ENCODE measurements at regions not wholly inside any gene's neighbourhood (a gene's known extent, or its start where the extent isn't known, plus 50 kb on each side); places are given as distances from the start of the nearest gene placed in this dataset.

GRCh38 chr3:110667216-110667615 is 404.4 kb upstream of the NECTIN3 start:
- Mint-ChIP-seq H3K9me3 (peaks cover 11 to 19% (median 14%) of the 10 kb centered on the region in 3 donors), H3K4me3 (no peak overlapping the region), H3K27me3 (peaks cover 15 to 17% of the 10 kb centered on the region in 2 donors), H3K4me1 (no peaks in the 10 kb centered on the region), H3K27ac (no peak overlapping the region), H3K36me3 (no peaks in the 10 kb centered on the region)
- H3K9me3 ChIP-seq: peaks cover 3% of the 10 kb centered on the region
- H3K27ac ChIP-seq (ENCODE audit: low read length): no peak overlapping the region
- DNase-seq: no peak
- no peak overlapping the region for H3K4me3 ChIP-seq (ENCODE audit: control insufficient read depth in 1 of 2, extremely low read depth in 1 of 2, low read length in 1 of 2)
- no peaks in the 10 kb centered on the region for H3K36me3 ChIP-seq (ENCODE audit: control insufficient read depth in 2 of 2, extremely low read depth in 1 of 2, insufficient read depth in 1 of 2, low read length in 1 of 2)
- POLR2A ChIA-PET: no interaction called here
- H3K27me3 ChIP-seq (replicated peaks in 1 of 2; ENCODE audit: control insufficient read depth in 2 of 2, extremely low read depth in 1 of 2, insufficient read depth in 2 of 2, low read length in 1 of 2): peaks cover 0 to 13% of the 10 kb centered on the region in 2 experiments
- ATAC-seq (replicated peaks in 1 of 4): no peak
- H3K4me1 ChIP-seq (ENCODE audit: control insufficient read depth in 1 of 2, extremely low read depth in 1 of 2, insufficient read depth in 2 of 2, low read length in 2 of 2): no peaks in the 10 kb centered on the region
- CTCF ChIA-PET: no interaction called here
- 75% methylated on average over 2 of the region's 2 CpGs for WGBS (ENCODE audit: insufficient coverage)

DNA sequence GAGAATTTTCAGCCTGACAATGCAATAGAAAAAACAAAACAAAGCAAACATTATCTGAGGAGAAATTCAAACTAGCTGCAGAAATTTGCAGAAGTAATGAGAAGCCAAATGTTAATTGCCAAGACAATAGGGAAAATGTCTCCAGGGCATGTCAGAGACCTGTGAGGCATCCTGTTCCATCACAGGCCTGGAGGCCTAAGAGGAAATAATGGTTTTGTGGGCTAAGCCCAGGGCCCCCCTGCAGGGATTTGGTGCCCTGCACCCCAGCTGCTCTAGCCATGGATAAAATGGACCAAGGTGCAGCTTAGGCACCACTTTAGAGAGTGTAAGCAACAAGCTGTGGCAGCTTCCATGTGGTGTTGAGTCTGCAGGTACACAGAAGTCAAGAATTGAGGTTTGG is 401.2 kb upstream of the NECTIN3 start:
- no peak overlapping the region for H3K27ac Mint-ChIP-seq
- H3K4me3 ChIP-seq (ENCODE audit: control insufficient read depth in 1 of 2, extremely low read depth in 1 of 2, low read length in 1 of 2): no peak overlapping the region
- peaks cover 8 to 16% (median 15%) of the 10 kb centered on the region in 3 donors for H3K9me3 Mint-ChIP-seq
- H3K9me3 ChIP-seq: no peaks in the 10 kb centered on the region
- DNase-seq: no peak
- H3K36me3 ChIP-seq (ENCODE audit: control insufficient read depth in 2 of 2, extremely low read depth in 1 of 2, insufficient read depth in 1 of 2, low read length in 1 of 2): no peaks in the 10 kb centered on the region
- no peak overlapping the region for H3K4me3 Mint-ChIP-seq
- no peak for ATAC-seq (replicated peaks in 1 of 4)
- H3K4me1 ChIP-seq (ENCODE audit: control insufficient read depth in 1 of 2, extremely low read depth in 1 of 2, insufficient read depth in 2 of 2, low read length in 2 of 2): no peaks in the 10 kb centered on the region
- POLR2A ChIA-PET: no interaction called here
- H3K27me3 ChIP-seq (replicated peaks in 1 of 2; ENCODE audit: control insufficient read depth in 2 of 2, extremely low read depth in 1 of 2, insufficient read depth in 2 of 2, low read length in 1 of 2): peaks cover 0 to 12% of the 10 kb centered on the region in 2 experiments
- H3K4me1 Mint-ChIP-seq: no peaks in the 10 kb centered on the region
- CTCF ChIA-PET: no interaction called here
- H3K27ac ChIP-seq (ENCODE audit: low read length): no peak overlapping the region
- H3K27me3 Mint-ChIP-seq: peaks cover 10 to 16% of the 10 kb centered on the region in 2 donors
- no peaks in the 10 kb centered on the region for H3K36me3 Mint-ChIP-seq

DNA sequence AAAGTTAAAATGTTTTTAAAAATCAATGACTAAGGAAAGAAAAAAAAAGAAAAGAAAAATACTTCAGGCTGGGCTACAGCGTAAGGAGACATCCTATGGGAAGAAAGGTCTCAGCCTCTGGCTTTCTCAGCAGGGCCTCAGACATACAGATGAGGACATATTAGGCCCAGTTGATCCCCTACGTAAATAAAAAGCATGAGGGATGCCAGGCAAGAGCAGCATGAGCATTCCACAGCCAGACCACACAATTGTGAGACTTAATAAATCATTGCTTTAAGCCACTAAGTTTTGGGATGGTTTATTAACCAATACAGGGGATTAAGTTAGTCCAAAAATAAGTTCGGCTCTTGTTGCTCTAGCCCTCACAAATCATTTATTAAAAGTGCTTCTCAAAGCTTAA is 394.1 kb upstream of the NECTIN3 start:
- CTCF ChIA-PET: no interaction called here
- no CpG with 5 or more reads among the region's 3 CpGs for WGBS (ENCODE audit: insufficient coverage)

DNA sequence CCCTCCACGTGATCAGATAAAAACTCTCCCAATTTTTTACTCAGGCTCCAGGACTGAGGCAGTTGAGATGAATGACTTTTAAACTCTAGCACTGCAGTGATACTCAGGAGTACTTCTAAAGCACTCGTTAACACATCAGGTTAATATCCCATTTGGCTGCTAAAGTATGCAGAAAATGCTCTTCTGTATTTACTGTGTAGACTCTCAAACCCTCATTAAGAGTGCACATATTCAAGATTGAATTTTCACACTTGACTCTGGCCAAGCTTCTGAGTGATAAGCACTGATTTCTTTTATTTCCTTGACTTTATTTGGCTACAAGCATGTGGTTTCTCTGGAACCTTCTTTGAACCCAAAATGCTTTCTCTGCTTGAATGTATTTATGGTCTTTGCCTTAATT is 392.3 kb upstream of the NECTIN3 start:
- ChIA-PET CTCF (no interaction called here), POLR2A (no interaction called here)
- Histone ChIP-seq H3K4me1 (ENCODE audit: control insufficient read depth in 1 of 2, extremely low read depth in 1 of 2, insufficient read depth in 2 of 2, low read length in 2 of 2) (no peaks in the 10 kb centered on the region), H3K27me3 (replicated peaks in 1 of 2; ENCODE audit: control insufficient read depth in 2 of 2, extremely low read depth in 1 of 2, insufficient read depth in 2 of 2, low read length in 1 of 2) (no peaks in the 10 kb centered on the region), H3K36me3 (ENCODE audit: control insufficient read depth in 2 of 2, extremely low read depth in 1 of 2, insufficient read depth in 1 of 2, low read length in 1 of 2) (no peaks in the 10 kb centered on the region), H3K4me3 (ENCODE audit: control insufficient read depth in 1 of 2, extremely low read depth in 1 of 2, low read length in 1 of 2) (no peak overlapping the region), H3K9me3 (no peaks in the 10 kb centered on the region), H3K27ac (ENCODE audit: low read length) (no peak overlapping the region)
- no peaks in the 10 kb centered on the region for H3K36me3 Mint-ChIP-seq
- no peak for DNase-seq
- H3K9me3 Mint-ChIP-seq: no peaks in the 10 kb centered on the region
- ATAC-seq (replicated peaks in 1 of 4): no peak
- WGBS (ENCODE audit: insufficient coverage): 0% methylated on average over 1 of the region's 2 CpGs
- H3K27ac Mint-ChIP-seq: no peak overlapping the region
- peaks cover 2 to 15% of the 10 kb centered on the region in 2 donors for H3K27me3 Mint-ChIP-seq
- H3K4me1 Mint-ChIP-seq: no peaks in the 10 kb centered on the region
- no peak overlapping the region for H3K4me3 Mint-ChIP-seq

More for the DNA sequence above, 394.1 kb upstream of the NECTIN3 start:
- Mint-ChIP-seq H3K9me3 (peaks cover 0 to 5% (median 0%) of the 10 kb centered on the region in 3 donors), H3K27ac (no peak overlapping the region), H3K4me1 (no peaks in the 10 kb centered on the region), H3K4me3 (no peak overlapping the region), H3K27me3 (peaks cover 0 to 9% of the 10 kb centered on the region in 2 donors), H3K36me3 (no peaks in the 10 kb centered on the region)
- Histone ChIP-seq H3K27me3 (replicated peaks in 1 of 2; ENCODE audit: control insufficient read depth in 2 of 2, extremely low read depth in 1 of 2, insufficient read depth in 2 of 2, low read length in 1 of 2) (no peaks in the 10 kb centered on the region), H3K4me3 (ENCODE audit: control insufficient read depth in 1 of 2, extremely low read depth in 1 of 2, low read length in 1 of 2) (no peak overlapping the region), H3K4me1 (ENCODE audit: control insufficient read depth in 1 of 2, extremely low read depth in 1 of 2, insufficient read depth in 2 of 2, low read length in 2 of 2) (no peaks in the 10 kb centered on the region), H3K27ac (ENCODE audit: low read length) (no peak overlapping the region), H3K9me3 (no peaks in the 10 kb centered on the region), H3K36me3 (ENCODE audit: control insufficient read depth in 2 of 2, extremely low read depth in 1 of 2, insufficient read depth in 1 of 2, low read length in 1 of 2) (no peaks in the 10 kb centered on the region)
- POLR2A ChIA-PET: no interaction called here
- ATAC-seq (replicated peaks in 1 of 4) (no peak), DNase-seq (no peak)

DNA sequence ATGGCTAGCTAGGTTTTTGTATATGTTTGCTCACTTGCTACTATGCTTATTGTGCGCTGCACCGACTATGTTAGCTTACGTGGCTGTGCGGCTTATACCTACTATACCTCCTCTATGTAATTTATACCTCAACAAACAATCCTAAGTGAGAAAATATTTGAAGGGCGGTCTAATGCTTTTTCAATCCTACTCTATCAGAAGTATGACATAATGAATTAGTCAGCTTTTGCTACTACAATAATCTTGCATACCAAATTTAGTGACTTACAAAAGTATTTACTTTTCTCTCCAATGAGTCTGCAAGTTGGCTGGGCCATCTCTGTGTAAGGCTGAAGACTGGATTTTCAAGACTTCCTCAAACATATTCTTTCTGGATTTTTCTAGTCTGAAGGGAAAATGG is 391.2 kb upstream of the NECTIN3 start:
- H3K27ac Mint-ChIP-seq: no peak overlapping the region
- no CpG with 5 or more reads among the region's 5 CpGs for WGBS (ENCODE audit: insufficient coverage)
- ChIA-PET CTCF (no interaction called here), POLR2A (no interaction called here)
- no peak for ATAC-seq (replicated peaks in 1 of 4)
- H3K4me1 Mint-ChIP-seq: no peaks in the 10 kb centered on the region
- H3K36me3 ChIP-seq (ENCODE audit: control insufficient read depth in 2 of 2, extremely low read depth in 1 of 2, insufficient read depth in 1 of 2, low read length in 1 of 2): no peaks in the 10 kb centered on the region
- no peak overlapping the region for H3K4me3 Mint-ChIP-seq
- H3K9me3 Mint-ChIP-seq: no peaks in the 10 kb centered on the region
- H3K27me3 ChIP-seq (replicated peaks in 1 of 2; ENCODE audit: control insufficient read depth in 2 of 2, extremely low read depth in 1 of 2, insufficient read depth in 2 of 2, low read length in 1 of 2): no peaks in the 10 kb centered on the region
- H3K4me1 ChIP-seq (ENCODE audit: control insufficient read depth in 1 of 2, extremely low read depth in 1 of 2, insufficient read depth in 2 of 2, low read length in 2 of 2): no peaks in the 10 kb centered on the region
- no peak overlapping the region for H3K27ac ChIP-seq (ENCODE audit: low read length)
- H3K27me3 Mint-ChIP-seq: peaks cover 2 to 19% of the 10 kb centered on the region in 2 donors
- no peak overlapping the region for H3K4me3 ChIP-seq (ENCODE audit: control insufficient read depth in 1 of 2, extremely low read depth in 1 of 2, low read length in 1 of 2)
- no peaks in the 10 kb centered on the region for H3K9me3 ChIP-seq
- no peaks in the 10 kb centered on the region for H3K36me3 Mint-ChIP-seq
- no peak for DNase-seq

- CTCF ChIA-PET: no interaction called here
- POLR2A ChIA-PET: no interaction called here
- DNase-seq: no peak
- H3K36me3 ChIP-seq (ENCODE audit: control insufficient read depth in 2 of 2, extremely low read depth in 1 of 2, insufficient read depth in 1 of 2, low read length in 1 of 2): no peaks in the 10 kb centered on the region
- H3K27ac ChIP-seq (ENCODE audit: low read length): no peak overlapping the region
- H3K4me3 ChIP-seq (ENCODE audit: control insufficient read depth in 1 of 2, extremely low read depth in 1 of 2, low read length in 1 of 2): no peak overlapping the region
- H3K36me3 Mint-ChIP-seq: no peaks in the 10 kb centered on the region
- no peaks in the 10 kb centered on the region for H3K9me3 Mint-ChIP-seq
- H3K4me3 Mint-ChIP-seq: no peak overlapping the region
- no peak for ATAC-seq (replicated peaks in 1 of 4)
- no peaks in the 10 kb centered on the region for H3K4me1 ChIP-seq (ENCODE audit: control insufficient read depth in 1 of 2, extremely low read depth in 1 of 2, insufficient read depth in 2 of 2, low read length in 2 of 2)
- H3K27ac Mint-ChIP-seq: no peak overlapping the region
- no peaks in the 10 kb centered on the region for H3K9me3 ChIP-seq
- no peaks in the 10 kb centered on the region for H3K4me1 Mint-ChIP-seq
- no peaks in the 10 kb centered on the region for H3K27me3 ChIP-seq (replicated peaks in 1 of 2; ENCODE audit: control insufficient read depth in 2 of 2, extremely low read depth in 1 of 2, insufficient read depth in 2 of 2, low read length in 1 of 2)
- H3K27me3 Mint-ChIP-seq: peaks cover 2 to 19% of the 10 kb centered on the region in 2 donors
- no CpG with 5 or more reads among the region's 4 CpGs for WGBS (ENCODE audit: insufficient coverage)
These were observed 387.1 kb upstream of the NECTIN3 start for GRCh38 chr3:110684466-110684865.

GRCh38 chr3:110685630-110686029 is 386.0 kb upstream of the NECTIN3 start:
- H3K4me1 ChIP-seq (ENCODE audit: control insufficient read depth in 1 of 2, extremely low read depth in 1 of 2, insufficient read depth in 2 of 2, low read length in 2 of 2): no peaks in the 10 kb centered on the region
- no peaks in the 10 kb centered on the region for H3K36me3 ChIP-seq (ENCODE audit: control insufficient read depth in 2 of 2, extremely low read depth in 1 of 2, insufficient read depth in 1 of 2, low read length in 1 of 2)
- no peak overlapping the region for H3K4me3 ChIP-seq (ENCODE audit: control insufficient read depth in 1 of 2, extremely low read depth in 1 of 2, low read length in 1 of 2)
- no CpG with 5 or more reads among the region's 4 CpGs for WGBS (ENCODE audit: insufficient coverage)
- H3K36me3 Mint-ChIP-seq: no peaks in the 10 kb centered on the region
- CTCF ChIA-PET: no interaction called here
- no peak overlapping the region for H3K4me3 Mint-ChIP-seq
- H3K27me3 ChIP-seq (replicated peaks in 1 of 2; ENCODE audit: control insufficient read depth in 2 of 2, extremely low read depth in 1 of 2, insufficient read depth in 2 of 2, low read length in 1 of 2): no peaks in the 10 kb centered on the region
- no peaks in the 10 kb centered on the region for H3K9me3 ChIP-seq
- ATAC-seq (replicated peaks in 1 of 4) (no peak), DNase-seq (no peak)
- POLR2A ChIA-PET: no interaction called here
- H3K4me1 Mint-ChIP-seq: no peaks in the 10 kb centered on the region
- H3K9me3 Mint-ChIP-seq: no peaks in the 10 kb centered on the region
- H3K27ac ChIP-seq (ENCODE audit: low read length): no peak overlapping the region
- peaks cover 2 to 19% of the 10 kb centered on the region in 2 donors for H3K27me3 Mint-ChIP-seq
- no peak overlapping the region for H3K27ac Mint-ChIP-seq
